NCI-H2029 (cell line): ENCODE measurements at regions not wholly inside any gene's neighbourhood (a gene's known extent, or its start where the extent isn't known, plus 50 kb on each side); places are given as distances from the start of the nearest gene placed in this dataset.
"Not testable (repeated sequence)": the region's sequence is repeated elsewhere in the genome, so short reads cannot be mapped to it uniquely, and the experiment has no call there.

ENCODE experiments used
- DNase-seq: peaks from one replicate; lab custom pipeline; 2025; lab: John Stamatoyannopoulos, UW

GRCh38 chr2:199216253-199216652 is 241.5 kb downstream of the SATB2 start:
- DNase-seq: no peak

- no peak for DNase-seq
Observed at GRCh38 chr2:199207011-199207410, 250.7 kb downstream of the SATB2 start.

GRCh38 chr2:199206536-199206935 is 251.2 kb downstream of the SATB2 start:
- no peak for DNase-seq

GRCh38 chr2:199202964-199203363 is 254.8 kb downstream of the SATB2 start:
- DNase-seq: no peak

GRCh38 chr2:199201539-199201938 is 256.2 kb downstream of the SATB2 start:
- no peak for DNase-seq

- DNase-seq: no peak
Observed at GRCh38 chr2:199199797-199200196, 257.9 kb downstream of the SATB2 start.

- DNase-seq: no peak
Observed at GRCh38 chr2:199197448-199197847, 260.3 kb downstream of the SATB2 start.

- DNase-seq: no peak
Observed at GRCh38 chr2:199196686-199197085, 261.1 kb downstream of the SATB2 start.

GRCh38 chr2:199195927-199196502 is 261.7 kb downstream of the SATB2 start:
- DNase-seq: no peak

- DNase-seq: no peak
Observed at GRCh38 chr2:199191461-199191860, 266.3 kb downstream of the SATB2 start.

- no peak for DNase-seq
Observed at GRCh38 chr2:199189229-199189628, 268.5 kb downstream of the SATB2 start.

GRCh38 chr2:199186301-199186751 is 271.4 kb downstream of the SATB2 start:
- DNase-seq: no peak

- not testable (repeated sequence) for DNase-seq
Observed at GRCh38 chr2:199185174-199185573, 272.6 kb downstream of the SATB2 start.

GRCh38 chr2:199163613-199164458 is 293.9 kb downstream of the SATB2 start:
- no peak for DNase-seq

GRCh38 chr2:199160677-199161465 is 296.9 kb downstream of the SATB2 start:
- DNase-seq: no peak

GRCh38 chr2:199160081-199160480 is 297.7 kb downstream of the SATB2 start:
- DNase-seq: no peak

GRCh38 chr2:199148076-199148845 is 309.5 kb downstream of the SATB2 start:
- DNase-seq: no peak

- no peak for DNase-seq
Observed at GRCh38 chr2:199147216-199147615, 310.5 kb downstream of the SATB2 start.

- no peak for DNase-seq
Observed at GRCh38 chr2:199144546-199144945, 313.2 kb downstream of the SATB2 start.

- DNase-seq: no peak
Observed at GRCh38 chr2:199144036-199144435, 313.7 kb downstream of the SATB2 start.

GRCh38 chr2:199136681-199137080 is 321.1 kb downstream of the SATB2 start:
- DNase-seq: no peak

GRCh38 chr2:199136242-199136641 is 321.5 kb downstream of the SATB2 start:
- DNase-seq: no peak
